Fibroblast of pulmonary artery (primary cell): ENCODE measurements at regions not wholly inside any gene's neighbourhood (a gene's known extent, or its start where the extent isn't known, plus 50 kb on each side); places are given as distances from the start of the nearest gene placed in this dataset.

ENCODE experiments used
- DNase-seq: peaks from one replicate; pipeline ENCODE4 v3.0.0-alpha.2; 2010; ENCODE audit warnings: low read depth
- H3K4me3 ChIP-seq: replicated peaks from 2 replicates; pipeline ENCODE4 v1.5.1; 2011; ENCODE audit warnings: low read depth, mild to moderate bottlenecking, control low read depth, low read length, moderate library complexity
- CTCF ChIP-seq: IDR thresholded peaks from 2 replicates; pipeline ENCODE4 v1.5.1; 2011; ENCODE audit warnings: mild to moderate bottlenecking, control low read depth, low read length, inconsistent platforms; ENCODE audit errors: missing control alignments

- no peak for TF ChIP-seq CTCF
- DNase-seq: no peak
- no peak overlapping the region for H3K4me3 ChIP-seq
These were observed 368.8 kb downstream of the LNPK start for GRCh38 chr2:175633227-175633626.

GRCh38 chr2:175631245-175631623, 370.8 kb downstream of the LNPK start:
- no peak for TF ChIP-seq CTCF
- H3K4me3 ChIP-seq: no peak overlapping the region
- no peak for DNase-seq

- no peak overlapping the region for H3K4me3 ChIP-seq
- DNase-seq: no peak
- TF ChIP-seq CTCF: no peak
These were observed 371.5 kb downstream of the LNPK start for GRCh38 chr2:175630280-175631244.

GRCh38 chr2:175628243-175628642, 373.8 kb downstream of the LNPK start:
- no peak overlapping the region for H3K4me3 ChIP-seq
- TF ChIP-seq CTCF: no peak
- no peak for DNase-seq

- H3K4me3 ChIP-seq: no peak overlapping the region
- TF ChIP-seq CTCF: no peak
- no peak for DNase-seq
These were observed 374.7 kb downstream of the LNPK start for GRCh38 chr2:175627405-175627804.

- DNase-seq: no peak
- H3K4me3 ChIP-seq: no peak overlapping the region
- TF ChIP-seq CTCF: no peak
These were observed 375.3 kb downstream of the LNPK start for GRCh38 chr2:175626796-175627195.

- DNase-seq: no peak
- H3K4me3 ChIP-seq: no peak overlapping the region
- no peak for TF ChIP-seq CTCF
These were observed 377.3 kb downstream of the LNPK start for GRCh38 chr2:175624785-175625184.
